HG03159 (cell line): ENCODE measurements at regions not wholly inside any gene's neighbourhood (a gene's known extent, or its start where the extent isn't known, plus 50 kb on each side); places are given as distances from the start of the nearest gene placed in this dataset.

Experiments
- ATAC-seq: cut with Tn5 transposase; IDR thresholded peaks from one replicate; pipeline ENCODE4 v1.9.1; 2021; ENCODE audit warnings: mild to moderate bottlenecking, moderate library complexity; ENCODE audit not compliant: unreplicated experiment

GRCh38 chr6:54991761-54992330 lies 145.3 kb downstream of the FAM83B start:
- no peak for ATAC-seq

- ATAC-seq = peak; percentile 76
These were observed 146.2 kb downstream of the FAM83B start for GRCh38 chr6:54992789-54993188.

- ATAC-seq = no peak
These were observed 146.7 kb downstream of the FAM83B start for GRCh38 chr6:54993294-54993693.

DNA sequence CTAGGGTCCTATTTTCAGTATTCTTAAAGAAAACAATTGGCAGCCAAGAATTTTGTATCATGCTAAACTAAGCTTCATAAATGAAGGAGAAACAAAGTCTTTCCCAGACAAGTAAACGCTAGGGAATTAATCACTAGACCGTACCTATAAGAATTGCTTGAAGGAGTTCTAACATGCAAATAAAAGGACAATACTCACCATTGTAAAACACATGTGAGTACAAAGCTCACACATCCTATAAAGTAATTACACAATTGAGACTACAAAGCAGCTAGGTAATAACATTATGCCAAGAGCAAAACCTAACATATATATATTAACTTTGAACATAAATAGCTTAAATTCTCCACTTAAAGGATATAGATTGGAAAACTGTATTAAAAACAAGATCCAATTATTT lies 147.4 kb downstream of the FAM83B start:
- no peak for ATAC-seq

- ATAC-seq = no peak
These were observed 152.0 kb downstream of the FAM83B start for GRCh38 chr6:54998576-54998975.

- ATAC-seq = no peak
These were observed 157.3 kb downstream of the FAM83B start for GRCh38 chr6:55003719-55004430.

- no peak for ATAC-seq
These were observed 162.6 kb downstream of the FAM83B start for GRCh38 chr6:55009131-55009530.

GRCh38 chr6:55011034-55011433 lies 163.3 kb upstream of the HCRTR2 start:
- no peak for ATAC-seq

GRCh38 chr6:55012454-55012853 lies 161.9 kb upstream of the HCRTR2 start:
- no peak for ATAC-seq

DNA sequence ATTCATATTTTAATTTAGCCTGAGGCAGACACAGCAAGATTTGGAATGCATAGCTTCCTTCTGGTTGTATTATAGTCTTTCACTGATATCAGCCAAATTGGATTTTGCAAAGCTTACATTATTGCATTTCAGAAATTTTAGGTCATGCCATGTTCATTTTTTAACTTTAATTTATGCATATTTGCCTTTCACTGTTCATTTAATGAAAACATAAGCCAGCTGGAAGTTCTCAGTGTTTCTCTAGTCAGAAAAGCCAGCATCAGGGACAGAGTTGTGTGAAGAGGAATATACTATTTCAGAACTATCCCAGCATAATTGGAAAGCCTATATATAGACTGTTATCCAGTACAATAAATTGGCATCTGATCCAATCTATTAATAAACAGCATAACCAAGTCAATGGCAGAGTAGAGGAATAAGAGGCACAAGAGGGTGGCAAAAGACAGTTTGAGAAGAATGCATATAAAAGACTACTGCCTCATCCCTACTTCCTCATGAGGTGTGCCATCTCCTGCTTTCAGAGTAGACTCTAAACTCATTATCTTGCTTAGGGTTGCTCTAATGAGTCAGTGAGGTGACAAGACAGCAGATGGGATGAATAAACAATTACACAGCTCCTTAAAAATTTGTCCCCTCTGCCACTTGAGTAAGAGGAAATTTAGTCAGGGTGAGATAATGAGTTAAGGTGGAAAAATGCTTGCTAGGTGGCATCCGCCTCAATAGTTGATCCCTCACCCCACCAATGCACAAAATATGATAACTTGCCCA lies 159.8 kb upstream of the HCRTR2 start:
- no peak for ATAC-seq

DNA sequence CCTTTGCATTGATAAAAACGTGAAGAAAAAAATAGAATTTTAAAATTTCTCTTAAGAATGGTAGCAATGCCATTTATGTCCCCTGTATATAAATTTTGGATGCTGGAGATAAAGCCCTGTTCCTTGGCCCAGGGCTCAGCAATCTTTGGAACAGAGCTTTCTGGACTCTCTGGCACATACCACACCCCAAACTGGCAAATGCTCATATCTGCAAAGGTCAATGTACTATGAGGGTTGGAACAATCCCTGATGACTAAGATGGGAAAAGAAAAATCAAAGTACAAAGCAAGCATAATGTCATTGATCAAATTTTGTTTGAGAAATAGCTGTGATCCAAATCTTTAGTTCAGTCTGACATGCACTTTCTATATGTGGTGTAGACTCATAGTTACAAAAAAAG lies 158.1 kb upstream of the HCRTR2 start:
- no peak for ATAC-seq

DNA sequence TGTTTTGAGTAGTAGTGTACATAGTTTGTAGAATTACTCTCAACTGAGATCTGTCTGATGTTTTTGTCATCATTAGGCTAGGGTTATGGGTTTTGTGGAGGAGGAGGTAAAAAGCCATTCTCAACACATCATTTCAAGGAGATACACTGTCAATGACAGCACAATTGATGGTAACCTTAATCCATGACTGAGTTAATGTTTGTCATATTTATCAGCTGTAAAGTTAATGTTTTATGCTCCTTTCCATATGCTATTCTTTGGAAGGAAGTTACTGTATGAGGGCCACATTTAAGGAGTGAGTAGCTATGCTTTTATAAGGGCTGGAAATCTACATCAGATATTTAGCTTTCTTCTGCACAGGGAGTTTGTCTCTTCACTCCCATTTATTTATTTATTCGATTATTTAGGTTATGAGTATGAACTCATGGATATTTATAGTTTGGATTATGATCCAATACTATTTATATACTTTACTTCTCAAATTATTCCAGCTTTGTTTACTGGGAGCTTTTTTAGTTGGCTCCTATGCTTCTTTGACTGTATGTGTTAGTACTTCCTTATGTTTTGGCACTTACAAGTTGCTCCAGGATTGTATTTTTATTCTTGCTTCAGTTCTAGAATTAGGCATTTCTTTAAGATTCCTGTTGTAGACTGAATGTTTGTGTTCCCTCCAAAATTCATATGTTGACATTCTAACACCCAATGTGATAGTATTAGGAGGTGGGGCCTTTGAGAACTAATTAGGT lies 156.6 kb upstream of the HCRTR2 start:
- no peak for ATAC-seq

- ATAC-seq = no peak
These were observed 154.7 kb upstream of the HCRTR2 start for GRCh38 chr6:55019591-55019990.

DNA sequence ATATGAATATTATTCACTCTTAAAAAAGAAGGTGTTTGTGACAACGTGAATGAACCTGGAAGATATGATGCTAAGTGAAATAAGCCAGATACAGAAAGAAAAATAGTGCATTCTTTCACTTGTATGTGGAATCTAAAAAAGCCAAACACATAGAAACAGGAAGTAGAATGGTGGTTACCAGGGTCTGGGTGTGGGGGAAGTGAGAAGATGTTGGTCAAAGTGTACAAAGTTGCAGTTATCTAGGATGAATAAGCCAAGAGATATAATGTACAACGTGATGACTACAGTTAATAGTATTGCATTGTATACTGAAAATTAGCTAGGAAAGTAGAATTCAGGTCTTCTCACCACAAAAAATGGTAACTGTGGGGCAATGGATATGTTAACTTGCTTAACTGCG lies 151.1 kb upstream of the HCRTR2 start:
- ATAC-seq = peak; percentile 66

DNA sequence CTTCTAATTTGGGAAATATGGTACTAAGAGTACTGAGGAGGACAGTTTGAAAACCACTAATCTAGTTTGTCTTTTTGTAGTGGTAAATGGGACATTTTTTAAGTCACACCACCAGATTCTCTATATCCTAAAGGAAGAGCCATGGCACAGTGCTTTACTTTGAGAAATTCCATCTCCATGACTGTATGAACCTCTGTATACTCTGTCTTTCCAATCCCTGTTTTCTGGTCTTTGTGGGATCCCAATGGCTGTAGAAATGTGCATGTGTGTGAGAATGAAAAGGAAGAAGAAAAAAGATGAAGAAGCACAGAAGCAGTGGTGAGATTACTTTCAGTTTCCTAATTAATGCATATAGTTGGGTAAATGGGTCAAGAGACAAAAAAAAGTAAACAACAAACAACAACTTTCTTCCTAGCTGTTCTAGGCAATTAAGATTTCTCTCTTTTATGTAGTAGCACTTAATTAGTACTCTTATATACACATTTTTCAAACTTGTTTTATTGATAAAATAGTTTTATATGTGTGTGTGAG lies 141.2 kb upstream of the HCRTR2 start:
- ATAC-seq = no peak

GRCh38 chr6:55034752-55035151 lies 139.6 kb upstream of the HCRTR2 start:
- no peak for ATAC-seq

- ATAC-seq = no peak
These were observed 134.0 kb upstream of the HCRTR2 start for GRCh38 chr6:55040102-55040848.

- ATAC-seq = no peak
These were observed 127.4 kb upstream of the HCRTR2 start for GRCh38 chr6:55046869-55047422.

- ATAC-seq = peak; percentile 73
These were observed 126.8 kb upstream of the HCRTR2 start for GRCh38 chr6:55047451-55048044.

DNA sequence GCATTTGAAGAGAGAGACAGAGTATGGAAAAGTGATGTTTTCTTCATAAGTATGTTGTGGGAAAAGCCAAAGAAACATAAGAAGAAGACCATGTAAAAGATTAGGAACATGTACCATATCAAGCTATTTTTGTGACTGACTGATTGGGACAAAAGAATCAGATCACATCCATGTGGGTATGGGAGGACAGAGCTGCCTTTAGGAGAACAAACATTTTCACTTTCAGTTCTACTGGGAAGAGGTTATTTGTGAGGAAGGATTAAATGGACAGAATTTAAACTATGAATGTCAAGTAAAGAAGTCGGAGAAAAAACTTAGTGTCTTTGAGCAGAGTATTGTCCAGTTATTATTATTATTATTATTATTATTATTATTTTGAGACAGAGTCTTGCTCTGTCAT lies 124.4 kb upstream of the HCRTR2 start:
- ATAC-seq = no peak
